ENCODE measurements at regions not wholly inside any gene's neighbourhood (a gene's known extent, or its start where the extent isn't known, plus 50 kb on each side); places are given as distances from the start of the nearest gene placed in this dataset.

- no peak for TF ChIP-seq CTCF (IDR thresholded peaks at IDR 0.05; ENCODE audit: insufficient read depth, low read depth, low read length, missing control alignments)
- H3K4me3 ChIP-seq (ENCODE audit: low read depth, low read length) = no peak overlapping the region
- DNase-seq (ENCODE audit: low read depth) = no peak
Observed at GRCh38 chr6:33880766-33881165, 77.0 kb upstream of the MLN start.

- no peak overlapping the region for H3K4me3 ChIP-seq (ENCODE audit: low read depth, low read length)
- DNase-seq (ENCODE audit: low read depth) = no peak
- no peak for TF ChIP-seq CTCF (IDR thresholded peaks at IDR 0.05; ENCODE audit: insufficient read depth, low read depth, low read length, missing control alignments)
Observed at GRCh38 chr6:33880104-33880678, 76.4 kb upstream of the MLN start.

DNA sequence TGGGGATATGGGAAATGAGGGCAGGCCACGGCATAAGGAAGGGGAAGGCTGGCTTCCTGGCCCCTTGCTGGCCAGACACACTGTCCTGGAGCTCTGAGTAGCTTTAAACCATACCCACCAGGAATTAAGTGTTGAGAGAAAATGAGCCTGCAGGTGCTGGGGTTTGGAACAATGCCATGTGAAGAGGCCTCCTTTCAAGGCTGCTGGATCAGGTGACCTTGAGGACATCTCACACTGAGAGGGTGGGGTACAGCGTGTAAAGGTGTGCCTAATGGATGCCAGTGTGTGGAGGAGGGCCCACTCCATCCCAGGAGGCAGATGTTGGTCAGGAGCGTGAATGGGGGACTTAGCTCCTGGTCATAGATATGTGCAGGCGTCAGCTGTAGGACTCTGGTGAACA is 74.8 kb upstream of the MLN start:
- no peak for TF ChIP-seq CTCF (IDR thresholded peaks at IDR 0.05; ENCODE audit: insufficient read depth, low read depth, low read length, missing control alignments)
- no peak overlapping the region for H3K4me3 ChIP-seq (ENCODE audit: low read depth, low read length)
- no peak for DNase-seq (ENCODE audit: low read depth)

- no peak for TF ChIP-seq CTCF (IDR thresholded peaks at IDR 0.05; ENCODE audit: insufficient read depth, low read depth, low read length, missing control alignments)
- H3K4me3 ChIP-seq (ENCODE audit: low read depth, low read length) = no peak overlapping the region
- DNase-seq (ENCODE audit: low read depth) = no peak
Observed at GRCh38 chr6:33877982-33878535, 74.3 kb upstream of the MLN start.

DNA sequence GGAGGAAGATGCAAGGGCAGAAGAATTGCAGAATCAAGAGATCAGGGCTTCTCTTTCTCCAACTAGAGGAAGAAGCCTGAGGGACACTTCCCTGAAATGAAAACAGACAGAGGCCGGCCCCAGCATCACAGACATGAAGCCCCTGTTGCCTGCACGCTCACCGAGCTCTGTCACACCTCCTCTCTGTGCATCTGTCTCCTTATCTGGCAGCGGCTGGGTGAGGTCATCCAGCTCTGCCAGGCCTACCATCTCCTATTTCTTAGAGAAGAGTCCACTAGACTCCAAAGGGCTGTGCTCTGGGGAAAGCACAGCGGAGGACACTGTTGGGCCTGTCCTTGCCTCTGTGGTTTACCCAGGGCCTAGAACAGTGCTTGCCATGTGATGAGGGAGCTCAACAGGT is 71.9 kb upstream of the MLN start:
- TF ChIP-seq CTCF (IDR thresholded peaks at IDR 0.05; ENCODE audit: insufficient read depth, low read depth, low read length, missing control alignments) = no peak
- DNase-seq (ENCODE audit: low read depth) = no peak

GRCh38 chr6:33875141-33875581 is 71.4 kb upstream of the MLN start:
- TF ChIP-seq CTCF (IDR thresholded peaks at IDR 0.05; ENCODE audit: insufficient read depth, low read depth, low read length, missing control alignments) = no peak
- DNase-seq (ENCODE audit: low read depth) = no peak
- no peak overlapping the region for H3K4me3 ChIP-seq (ENCODE audit: low read depth, low read length)

More for the DNA sequence above, 71.9 kb upstream of the MLN start:
- H3K4me3 ChIP-seq (ENCODE audit: low read depth, low read length) = no peak overlapping the region

All from GM12865 (cell line).